ENCODE measurements at regions not wholly inside any gene's neighbourhood (a gene's known extent, or its start where the extent isn't known, plus 50 kb on each side); places are given as distances from the start of the nearest gene placed in this dataset.
"Not testable (repeated sequence)": the region's sequence is repeated elsewhere in the genome, so short reads cannot be mapped to it uniquely, and the experiment has no call there.

GRCh38 chr9:21711504-21711903, 90.9 kb upstream of the MTAP start:
- ATAC-seq (peak; percentile 71), DNase-seq (no peak)
- H3K4me1 Mint-ChIP-seq = peaks cover 19% of the 10 kb centered on the region
- H3K27ac Mint-ChIP-seq = no peak overlapping the region
- H3K4me3 Mint-ChIP-seq = no peak overlapping the region
- H3K9me3 Mint-ChIP-seq = peaks cover 7 to 9% of the 10 kb centered on the region in 2 donors
- H3K27me3 Mint-ChIP-seq = no peaks in the 10 kb centered on the region

GRCh38 chr9:21715408-21715807, 87.0 kb upstream of the MTAP start:
- ATAC-seq (no peak), DNase-seq (no peak)
- peaks cover 7 to 14% of the 10 kb centered on the region in 2 donors for H3K9me3 Mint-ChIP-seq
- H3K27me3 Mint-ChIP-seq = peaks cover 7% of the 10 kb centered on the region
- H3K4me3 Mint-ChIP-seq = no peak overlapping the region
- no peak overlapping the region for H3K27ac Mint-ChIP-seq
- H3K4me1 Mint-ChIP-seq = peaks cover 11% of the 10 kb centered on the region

GRCh38 chr9:21720758-21721157, 81.7 kb upstream of the MTAP start:
- H3K27ac Mint-ChIP-seq = no peak overlapping the region
- peaks cover 22% of the 10 kb centered on the region for H3K27me3 Mint-ChIP-seq
- H3K4me1 Mint-ChIP-seq = no peaks in the 10 kb centered on the region
- ATAC-seq (no peak), DNase-seq (no peak)
- H3K4me3 Mint-ChIP-seq = no peak overlapping the region
- peaks cover 5 to 12% of the 10 kb centered on the region in 2 donors for H3K9me3 Mint-ChIP-seq

- peaks cover 13% of the 10 kb centered on the region for H3K27me3 Mint-ChIP-seq
- H3K4me1 Mint-ChIP-seq, ATAC-seq, H3K4me3 Mint-ChIP-seq, DNase-seq, H3K9me3 Mint-ChIP-seq, H3K27ac Mint-ChIP-seq: not testable (repeated sequence)
Measured at GRCh38 chr9:21727411-21727810, 75.0 kb upstream of the MTAP start.

GRCh38 chr9:21728781-21729180, 73.7 kb upstream of the MTAP start:
- ATAC-seq (no peak), DNase-seq (no peak)
- no peaks in the 10 kb centered on the region for H3K4me1 Mint-ChIP-seq
- peaks cover 13% of the 10 kb centered on the region for H3K27me3 Mint-ChIP-seq
- H3K27ac Mint-ChIP-seq = no peak overlapping the region
- H3K9me3 Mint-ChIP-seq = peaks cover 0 to 4% of the 10 kb centered on the region in 2 donors
- no peak overlapping the region for H3K4me3 Mint-ChIP-seq

- Mint-ChIP-seq H3K9me3 (peaks cover 0 to 4% of the 10 kb centered on the region in 2 donors), H3K4me1 (peaks cover 5% of the 10 kb centered on the region), H3K27ac (no peak overlapping the region), H3K27me3 (peaks cover 10% of the 10 kb centered on the region), H3K4me3 (no peak overlapping the region)
- DNase-seq (no peak), ATAC-seq (no peak)
Measured at GRCh38 chr9:21729648-21730047, 72.8 kb upstream of the MTAP start.

- no peak overlapping the region for H3K27ac Mint-ChIP-seq
- H3K4me3 Mint-ChIP-seq = no peak overlapping the region
- peaks cover 5% of the 10 kb centered on the region for H3K4me1 Mint-ChIP-seq
- no peaks in the 10 kb centered on the region for H3K27me3 Mint-ChIP-seq
- DNase-seq = no peak
- ATAC-seq = no peak
- peaks cover 0 to 4% of the 10 kb centered on the region in 2 donors for H3K9me3 Mint-ChIP-seq
Measured at GRCh38 chr9:21730899-21731298, 71.5 kb upstream of the MTAP start.

GRCh38 chr9:21741151-21741550, 61.3 kb upstream of the MTAP start:
- no peak for DNase-seq
- Mint-ChIP-seq H3K27ac (no peak overlapping the region), H3K9me3 (no peaks in the 10 kb centered on the region), H3K27me3 (peaks cover 20% of the 10 kb centered on the region), H3K4me1 (no peaks in the 10 kb centered on the region), H3K4me3 (no peak overlapping the region)
- no peak for ATAC-seq

GRCh38 chr9:21744320-21744719, 58.1 kb upstream of the MTAP start:
- Mint-ChIP-seq H3K27ac (no peak overlapping the region), H3K9me3 (no peaks in the 10 kb centered on the region), H3K4me1 (no peaks in the 10 kb centered on the region), H3K27me3 (peaks cover 21% of the 10 kb centered on the region), H3K4me3 (no peak overlapping the region)
- DNase-seq (no peak), ATAC-seq (no peak)

GRCh38 chr9:21744841-21745240, 57.6 kb upstream of the MTAP start:
- no peaks in the 10 kb centered on the region for H3K4me1 Mint-ChIP-seq
- no peak overlapping the region for H3K4me3 Mint-ChIP-seq
- H3K9me3 Mint-ChIP-seq = no peaks in the 10 kb centered on the region
- ATAC-seq (no peak), DNase-seq (no peak)
- H3K27me3 Mint-ChIP-seq = peaks cover 21% of the 10 kb centered on the region
- H3K27ac Mint-ChIP-seq = no peak overlapping the region

- H3K9me3 Mint-ChIP-seq = no peaks in the 10 kb centered on the region
- H3K4me3 Mint-ChIP-seq = no peak overlapping the region
- peaks cover 21% of the 10 kb centered on the region for H3K27me3 Mint-ChIP-seq
- H3K27ac Mint-ChIP-seq = no peak overlapping the region
- DNase-seq (no peak), ATAC-seq (no peak)
- no peaks in the 10 kb centered on the region for H3K4me1 Mint-ChIP-seq
Measured at GRCh38 chr9:21746550-21746949, 55.9 kb upstream of the MTAP start.

- no peaks in the 10 kb centered on the region for H3K4me1 Mint-ChIP-seq
- no peaks in the 10 kb centered on the region for H3K9me3 Mint-ChIP-seq
- DNase-seq (no peak), ATAC-seq (no peak)
- peaks cover 20% of the 10 kb centered on the region for H3K27me3 Mint-ChIP-seq
- no peak overlapping the region for H3K4me3 Mint-ChIP-seq
- H3K27ac Mint-ChIP-seq = no peak overlapping the region
Measured at GRCh38 chr9:21747175-21747574, 55.3 kb upstream of the MTAP start.

- Mint-ChIP-seq H3K27me3 (peaks cover 22% of the 10 kb centered on the region), H3K27ac (no peak overlapping the region), H3K9me3 (peaks cover 0 to 4% of the 10 kb centered on the region in 2 donors)
Measured at GRCh38 chr9:21750021-21750735, 52.3 kb upstream of the MTAP start.

GRCh38 chr9:21751998-21752397, 50.4 kb upstream of the MTAP start:
- Mint-ChIP-seq H3K9me3 (peaks cover 0 to 4% of the 10 kb centered on the region in 2 donors), H3K4me1 (no peaks in the 10 kb centered on the region), H3K4me3 (no peak overlapping the region), H3K27me3 (peaks cover 38% of the 10 kb centered on the region), H3K27ac (no peak overlapping the region)
- ATAC-seq (no peak), DNase-seq (no peak)

More at GRCh38 chr9:21750021-21750735, 52.3 kb upstream of the MTAP start:
- Mint-ChIP-seq H3K4me1 (no peaks in the 10 kb centered on the region), H3K4me3 (no peak overlapping the region)
- DNase-seq (no peak), ATAC-seq (no peak)

Measured in stimulated activated naive CD8-positive, alpha-beta T cell treated with anti-CD3 and anti-CD28 coated beads, Interleukin-15, amount 100 ng/mL, for 72 hours (primary cell).